ENCODE measurements at regions not wholly inside any gene's neighbourhood (a gene's known extent, or its start where the extent isn't known, plus 50 kb on each side); places are given as distances from the start of the nearest gene placed in this dataset.

- no peak overlapping the region for H3K27ac ChIP-seq (ENCODE audit: low read depth, low read length)
- no peaks in the 10 kb centered on the region for H3K4me1 ChIP-seq (ENCODE audit: control insufficient read depth, low read length)
- no peaks in the 10 kb centered on the region for H3K9me2 ChIP-seq (replicated peaks; ENCODE audit: control insufficient read depth, low read length)
- H3K79me2 ChIP-seq (ENCODE audit: control insufficient read depth, low read length) = no peaks in the 10 kb centered on the region
- H3F3A ChIP-seq (ENCODE audit: control insufficient read depth, insufficient read depth) = no peaks in the 10 kb centered on the region
- no peak for TF ChIP-seq EZH2phosphoT487 (IDR thresholded peaks at IDR 0.05; ENCODE audit: borderline replicate concordance, low read length)
- TF ChIP-seq CTCF (IDR thresholded peaks at IDR 0.05; ENCODE audit: low read depth, low read length, poor library complexity, severe bottlenecking) = no peak
- no peak overlapping the region for H3K4me2 ChIP-seq (ENCODE audit: low read length)
- peaks cover 31% of the 10 kb centered on the region for H3K27me3 ChIP-seq (ENCODE audit: control insufficient read depth, low read length)
- no peaks in the 10 kb centered on the region for H4K20me1 ChIP-seq (ENCODE audit: control insufficient read depth, insufficient read depth, low read depth, low read length)
- no peak overlapping the region for H3K4me3 ChIP-seq (ENCODE audit: low read length)
- H3K36me3 ChIP-seq (ENCODE audit: control insufficient read depth, low read length) = no peaks in the 10 kb centered on the region
- no peaks in the 10 kb centered on the region for H3K9me3 ChIP-seq (ENCODE audit: control insufficient read depth, insufficient read depth, low read length)
Measured at GRCh38 chr11:116535120-116535519, 237.7 kb downstream of the BUD13 start.

- Histone ChIP-seq H3K27ac (ENCODE audit: low read depth, low read length) (no peak overlapping the region), H3K36me3 (ENCODE audit: control insufficient read depth, low read length) (no peaks in the 10 kb centered on the region), H3K4me1 (ENCODE audit: control insufficient read depth, low read length) (no peaks in the 10 kb centered on the region), H4K20me1 (ENCODE audit: control insufficient read depth, insufficient read depth, low read depth, low read length) (no peaks in the 10 kb centered on the region), H3K27me3 (ENCODE audit: control insufficient read depth, low read length) (peaks cover 35% of the 10 kb centered on the region), H3K4me3 (ENCODE audit: low read length) (no peak overlapping the region), H3K79me2 (ENCODE audit: control insufficient read depth, low read length) (no peaks in the 10 kb centered on the region), H3K9me2 (replicated peaks; ENCODE audit: control insufficient read depth, low read length) (no peaks in the 10 kb centered on the region), H3K4me2 (ENCODE audit: low read length) (no peak overlapping the region), H3K9me3 (ENCODE audit: control insufficient read depth, insufficient read depth, low read length) (no peaks in the 10 kb centered on the region), H3F3A (ENCODE audit: control insufficient read depth, insufficient read depth) (no peaks in the 10 kb centered on the region)
- TF ChIP-seq CTCF (IDR thresholded peaks at IDR 0.05; ENCODE audit: low read depth, low read length, poor library complexity, severe bottlenecking) = no peak
- TF ChIP-seq EZH2phosphoT487 (IDR thresholded peaks at IDR 0.05; ENCODE audit: borderline replicate concordance, low read length) = no peak
Measured at GRCh38 chr11:116534270-116534975, 238.4 kb downstream of the BUD13 start.

GRCh38 chr11:116533186-116533825 is 239.5 kb downstream of the BUD13 start:
- H3K9me2 ChIP-seq (replicated peaks; ENCODE audit: control insufficient read depth, low read length) = no peaks in the 10 kb centered on the region
- H3K4me1 ChIP-seq (ENCODE audit: control insufficient read depth, low read length) = no peaks in the 10 kb centered on the region
- TF ChIP-seq CTCF (IDR thresholded peaks at IDR 0.05; ENCODE audit: low read depth, low read length, poor library complexity, severe bottlenecking) (no peak), EZH2phosphoT487 (IDR thresholded peaks at IDR 0.05; ENCODE audit: borderline replicate concordance, low read length) (no peak)
- H3K36me3 ChIP-seq (ENCODE audit: control insufficient read depth, low read length) = no peaks in the 10 kb centered on the region
- H3K4me3 ChIP-seq (ENCODE audit: low read length) = no peak overlapping the region
- H3K4me2 ChIP-seq (ENCODE audit: low read length) = no peak overlapping the region
- no peak overlapping the region for H3K27ac ChIP-seq (ENCODE audit: low read depth, low read length)
- peaks cover 35% of the 10 kb centered on the region for H3K27me3 ChIP-seq (ENCODE audit: control insufficient read depth, low read length)
- H3K9me3 ChIP-seq (ENCODE audit: control insufficient read depth, insufficient read depth, low read length) = no peaks in the 10 kb centered on the region
- no peaks in the 10 kb centered on the region for H4K20me1 ChIP-seq (ENCODE audit: control insufficient read depth, insufficient read depth, low read depth, low read length)
- no peaks in the 10 kb centered on the region for H3F3A ChIP-seq (ENCODE audit: control insufficient read depth, insufficient read depth)
- H3K79me2 ChIP-seq (ENCODE audit: control insufficient read depth, low read length) = no peaks in the 10 kb centered on the region

Data from DOHH2 (cell line).